ENCODE measurements at regions not wholly inside any gene's neighbourhood (a gene's known extent, or its start where the extent isn't known, plus 50 kb on each side); places are given as distances from the start of the nearest gene placed in this dataset.
A peak's percentile ranks its signal among the peaks of the same experiment; 100 is the strongest.

GRCh38 chr10:3678629-3679227 is 106.3 kb downstream of the KLF6 start:
- no peak overlapping the region for H3K27ac ChIP-seq
- H3K9me3 ChIP-seq = no peaks in the 10 kb centered on the region
- DNase-seq = no peak
- no peaks in the 10 kb centered on the region for H3K36me3 ChIP-seq
- H3K4me1 ChIP-seq = peaks cover 0 to 7% (median 0%) of the 10 kb centered on the region in 3 donors
- TF ChIP-seq POLR2A (IDR thresholded peaks at IDR 0.05) (no peak), CTCF (IDR thresholded peaks at IDR 0.05) (no peak)
- H3K4me3 ChIP-seq = no peak overlapping the region
- no peaks in the 10 kb centered on the region for H3K27me3 ChIP-seq
- intact Hi-C loops (cut with DNase I) = no loop called here
- 70 to 77% methylated on average over 1 of the region's 1 CpG for WGBS, 2 donors

- no peak for TF ChIP-seq CTCF (IDR thresholded peaks at IDR 0.05)
- no peak for TF ChIP-seq POLR2A (IDR thresholded peaks at IDR 0.05)
- WGBS, 2 donors = 59 to 60% methylated on average over 5 of the region's 5 CpGs
- Histone ChIP-seq H3K36me3 (no peaks in the 10 kb centered on the region), H3K9me3 (no peaks in the 10 kb centered on the region), H3K27me3 (no peaks in the 10 kb centered on the region), H3K4me3 (no peak overlapping the region), H3K4me1 (no peaks in the 10 kb centered on the region), H3K27ac (no peak overlapping the region)
- intact Hi-C loops (cut with DNase I) = no loop called here
- DNase-seq = no peak
Measured at GRCh38 chr10:3676564-3676963, 108.4 kb downstream of the KLF6 start.

- no peak overlapping the region for H3K4me3 ChIP-seq
- H3K27me3 ChIP-seq = no peaks in the 10 kb centered on the region
- WGBS, 2 donors = 80 to 84% methylated on average over 5 of the region's 5 CpGs
- intact Hi-C loops (cut with DNase I) = no loop called here
- H3K9me3 ChIP-seq = no peaks in the 10 kb centered on the region
- H3K36me3 ChIP-seq = no peaks in the 10 kb centered on the region
- no peak overlapping the region for H3K27ac ChIP-seq
- H3K4me1 ChIP-seq = peaks cover 0 to 14% (median 0%) of the 10 kb centered on the region in 3 donors
- TF ChIP-seq POLR2A (IDR thresholded peaks at IDR 0.05) (no peak), CTCF (IDR thresholded peaks at IDR 0.05) (no peak)
- no peak for DNase-seq
Measured at GRCh38 chr10:3672220-3672619, 112.8 kb downstream of the KLF6 start.

GRCh38 chr10:3671386-3671955 is 113.5 kb downstream of the KLF6 start:
- Histone ChIP-seq H3K27me3 (no peaks in the 10 kb centered on the region), H3K4me1 (peaks cover 0 to 14% (median 0%) of the 10 kb centered on the region in 3 donors), H3K9me3 (no peaks in the 10 kb centered on the region), H3K4me3 (no peak overlapping the region), H3K36me3 (no peaks in the 10 kb centered on the region), H3K27ac (no peak overlapping the region)
- 74 to 78% methylated on average over 13 of the region's 13 CpGs for WGBS, 2 donors
- TF ChIP-seq CTCF (IDR thresholded peaks at IDR 0.05) = no peak
- intact Hi-C loops (cut with DNase I) = no loop called here
- DNase-seq = no peak

- peaks cover 0 to 14% (median 0%) of the 10 kb centered on the region in 3 donors for H3K4me1 ChIP-seq
- H3K27me3 ChIP-seq = no peaks in the 10 kb centered on the region
- WGBS, 2 donors = 60 to 61% methylated on average over 4 of the region's 4 CpGs
- H3K9me3 ChIP-seq = no peaks in the 10 kb centered on the region
- peak overlapping the region; percentile 57 to 79 (median 68) for H3K27ac ChIP-seq
- intact Hi-C loops (cut with DNase I) = no loop called here
- no peaks in the 10 kb centered on the region for H3K36me3 ChIP-seq
- TF ChIP-seq CTCF (IDR thresholded peaks at IDR 0.05) (no peak), POLR2A (IDR thresholded peaks at IDR 0.05) (no peak)
- H3K4me3 ChIP-seq = peak overlapping the region in 2 of 4 donors; percentile 35 to 45
- no peak for DNase-seq
Measured at GRCh38 chr10:3668966-3669330, 116.1 kb downstream of the KLF6 start.
